NCI-H526 treated with DMSO at 0.1 percent for 48 hours (cell line): ENCODE measurements at regions not wholly inside any gene's neighbourhood (a gene's known extent, or its start where the extent isn't known, plus 50 kb on each side); places are given as distances from the start of the nearest gene placed in this dataset.

ENCODE experiments used
- DNase-seq: peaks from one replicate; lab custom pipeline; 2025; lab: John Stamatoyannopoulos, UW

DNA sequence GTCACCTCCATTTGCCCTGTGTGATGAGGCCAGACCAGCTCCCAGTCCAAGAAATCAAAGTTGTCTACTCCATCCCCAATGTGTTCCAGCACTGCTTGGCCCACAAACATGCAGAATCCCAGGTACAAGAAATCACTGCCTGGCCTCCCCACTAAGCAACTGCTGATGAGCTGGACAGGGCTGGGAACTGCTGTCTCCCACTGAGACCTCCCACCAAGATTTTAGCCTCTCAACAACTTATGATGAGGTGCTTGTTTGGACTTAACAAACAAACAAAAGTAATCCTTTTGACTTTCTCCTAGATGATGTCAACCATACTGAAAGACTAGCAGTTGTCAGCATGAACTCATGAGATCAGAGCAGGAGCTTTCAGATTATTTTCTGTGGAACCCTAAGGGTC, 260.1 kb upstream of the UBE2E2 start:
- DNase-seq, result no peak

DNA sequence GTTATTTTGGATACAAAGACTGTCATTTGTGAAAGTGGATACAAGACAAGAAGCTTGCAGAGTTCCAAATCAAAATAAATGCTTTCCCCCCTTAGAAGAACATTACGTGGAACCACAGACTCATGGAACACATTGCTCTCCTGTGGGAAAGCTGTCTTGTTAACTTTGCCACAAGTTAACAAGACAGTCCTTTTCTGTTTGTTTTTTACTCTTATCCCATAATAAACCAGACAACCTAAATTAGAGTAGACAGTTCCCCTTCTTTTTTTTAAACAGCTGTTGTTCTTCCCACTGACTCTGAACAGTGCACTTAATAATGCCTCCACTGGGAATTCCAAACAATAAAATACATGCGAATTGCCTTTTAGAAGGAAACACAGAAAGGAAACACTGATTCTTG, 255.3 kb upstream of the UBE2E2 start:
- no peak for DNase-seq

DNA sequence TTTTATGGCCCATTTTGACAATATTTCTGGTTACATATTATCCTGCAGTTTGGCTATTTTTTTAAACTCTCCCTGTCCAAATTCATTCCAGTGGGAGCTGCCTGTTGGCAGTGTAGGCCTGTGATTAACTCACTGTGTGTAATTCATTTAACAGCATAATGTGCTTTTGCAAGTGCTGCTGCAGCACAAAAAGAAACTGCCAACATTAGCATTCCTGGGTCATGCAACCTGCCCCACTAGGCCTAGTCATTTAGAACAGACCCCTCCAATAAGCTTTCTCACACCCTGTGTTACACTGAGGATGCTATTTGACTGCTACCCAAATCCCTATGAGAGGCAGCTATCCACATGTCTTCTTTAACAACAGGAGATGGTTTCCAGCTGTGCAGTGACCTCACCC, 251.2 kb upstream of the UBE2E2 start:
- no peak for DNase-seq

DNA sequence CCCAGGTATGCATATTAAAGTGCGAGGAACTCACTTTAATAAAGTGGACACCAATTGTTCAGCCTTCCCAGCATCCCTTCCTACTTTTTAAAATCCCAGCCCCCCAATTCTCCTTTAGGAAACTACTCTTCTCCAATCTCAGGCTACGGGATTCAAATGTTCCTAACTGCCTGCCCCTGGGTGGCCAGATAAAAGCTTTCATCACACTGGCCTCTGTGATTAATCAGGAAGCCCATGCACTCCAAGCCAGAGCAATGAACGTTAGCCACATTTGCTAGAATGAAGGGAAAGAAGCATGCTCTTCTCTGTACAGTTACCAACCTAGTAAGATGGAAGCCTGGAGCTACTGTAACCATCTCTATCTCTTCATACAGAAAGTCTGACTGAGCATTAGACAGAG, 250.3 kb upstream of the UBE2E2 start:
- DNase-seq, result no peak

DNA sequence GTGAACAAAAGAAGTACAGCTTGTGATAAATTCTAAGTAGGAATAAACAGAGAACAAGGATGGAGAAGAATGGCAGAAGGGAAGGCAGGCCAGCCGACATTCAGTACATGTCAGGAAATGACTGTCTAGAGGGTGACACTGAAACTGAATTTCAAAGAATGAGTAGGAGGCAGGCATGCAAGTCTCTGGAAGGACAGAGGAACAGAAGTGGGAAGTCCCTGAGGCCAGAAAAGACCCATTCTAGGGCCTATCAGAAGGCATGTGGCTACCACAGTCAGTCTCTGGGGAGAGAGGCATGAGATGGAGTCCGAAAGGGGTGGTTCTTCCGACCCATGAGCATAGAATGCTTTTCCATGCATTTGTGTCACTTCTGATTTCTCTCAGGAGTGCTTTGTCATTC, 243.5 kb upstream of the UBE2E2 start:
- no peak for DNase-seq

DNA sequence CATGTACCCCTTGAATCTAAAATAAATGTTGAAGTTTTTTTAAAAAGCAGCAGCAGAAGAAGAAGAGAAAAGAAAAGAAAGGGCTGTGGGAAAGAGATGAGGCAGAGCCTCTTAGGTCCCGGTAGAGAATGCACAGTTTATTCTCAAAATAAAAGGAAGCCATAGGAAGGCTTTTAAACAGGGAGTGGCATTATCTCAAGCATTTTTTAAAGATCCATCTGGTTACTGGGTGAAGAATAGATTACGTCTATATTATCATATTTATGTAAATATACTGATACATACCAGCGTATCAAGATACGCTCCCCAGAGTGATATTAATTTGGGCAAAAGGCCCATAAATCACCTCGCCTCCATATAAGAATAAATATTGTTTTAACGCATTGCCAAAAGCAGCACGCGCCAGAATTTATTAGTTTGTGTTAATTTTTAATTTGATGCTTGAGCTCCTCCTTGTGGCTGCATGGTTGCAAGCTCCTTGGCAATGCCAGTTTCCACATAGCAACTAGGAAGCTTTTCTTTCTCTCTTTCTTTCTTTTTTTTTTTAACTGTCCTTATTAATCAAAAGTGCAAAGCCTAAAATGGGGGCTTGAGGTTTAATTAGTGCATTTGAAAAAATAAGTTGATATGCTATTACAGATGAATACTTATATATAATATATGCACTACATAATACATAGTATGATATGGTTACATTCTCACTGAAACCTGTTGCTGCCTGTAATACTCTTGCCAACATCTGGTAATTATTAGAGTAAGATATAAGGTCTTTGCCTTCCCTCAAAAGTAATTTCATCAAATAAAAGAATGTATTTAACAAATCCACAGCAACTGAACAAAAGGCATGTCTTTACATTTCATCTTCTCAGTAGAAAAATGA, 242.8 kb upstream of the UBE2E2 start:
- no peak for DNase-seq

DNA sequence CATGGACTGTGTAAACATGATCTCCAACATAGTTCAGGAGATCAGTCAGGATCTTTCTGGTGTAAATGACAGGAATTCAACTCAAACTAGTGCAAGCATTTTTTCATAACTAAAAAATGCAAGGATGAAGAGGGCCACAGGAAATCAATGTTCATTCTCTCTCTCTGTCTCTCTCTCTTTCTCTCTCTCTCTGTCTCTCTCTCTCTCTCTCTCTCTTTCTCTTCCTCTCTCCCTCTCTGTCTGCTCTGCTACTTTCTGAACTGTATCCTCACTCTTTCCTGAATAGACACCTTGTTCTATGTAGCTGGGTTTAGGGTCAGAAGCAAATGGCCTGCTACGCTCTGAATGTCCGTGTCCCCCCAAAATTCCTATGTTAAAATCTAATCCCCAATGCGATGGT, 240.9 kb upstream of the UBE2E2 start:
- DNase-seq, result no peak

DNA sequence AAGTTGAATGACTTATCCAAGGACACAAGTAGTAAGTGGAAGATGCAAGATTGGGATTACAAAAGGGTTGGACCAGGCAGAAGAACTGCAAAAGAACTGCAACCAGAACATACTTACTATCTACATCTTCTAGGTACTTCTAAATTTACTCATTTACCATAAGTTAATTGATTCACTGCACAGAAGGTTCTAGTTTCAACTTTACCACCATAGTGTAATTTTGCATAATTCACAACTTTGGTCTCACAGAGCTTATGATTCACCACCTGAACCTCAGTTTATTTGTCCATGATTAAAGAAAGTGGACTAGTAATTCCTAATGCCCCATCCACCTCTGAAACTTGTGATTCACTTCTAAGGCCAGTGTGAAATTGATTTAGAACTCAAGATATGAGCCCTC, 236.8 kb upstream of the UBE2E2 start:
- no peak for DNase-seq

DNA sequence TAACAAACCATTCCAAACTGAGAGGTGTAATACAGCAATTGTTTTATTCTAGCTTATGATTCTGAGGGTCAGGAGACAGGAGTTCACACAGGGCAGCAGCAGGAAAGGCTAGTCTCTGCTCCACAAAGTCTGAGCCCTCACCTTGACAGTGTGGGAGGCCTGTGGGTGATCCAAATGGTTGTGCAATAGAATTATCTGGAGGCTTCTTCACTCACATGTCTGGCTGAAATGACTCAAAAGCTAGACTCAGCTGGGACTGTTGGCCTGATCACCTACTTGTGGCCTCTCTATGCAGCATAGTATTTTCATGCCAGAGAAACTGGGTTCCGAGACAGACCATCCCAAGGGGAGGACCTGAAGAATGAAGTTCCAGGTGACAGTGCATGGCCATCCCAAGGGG, 233.9 kb upstream of the UBE2E2 start:
- no peak for DNase-seq

DNA sequence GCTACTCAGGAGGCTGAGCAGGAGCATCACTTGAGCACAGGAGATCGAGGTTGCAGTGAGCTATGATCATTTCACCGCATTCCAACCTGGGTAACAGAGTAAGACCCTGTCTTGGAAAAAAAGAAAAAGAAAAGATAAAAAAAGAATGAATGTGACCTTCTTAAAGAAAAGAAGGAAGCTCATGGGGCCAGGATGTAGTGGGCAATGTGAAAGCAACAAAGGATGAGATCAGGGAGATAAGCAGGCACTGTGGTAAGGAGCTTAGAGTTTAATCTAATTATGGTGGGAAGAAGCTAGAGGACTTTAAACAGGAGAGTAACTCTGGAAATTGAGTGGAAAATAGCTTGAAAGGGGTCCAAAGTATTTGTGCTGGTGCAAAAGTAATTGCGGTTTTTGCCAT, 231.6 kb upstream of the UBE2E2 start:
- no peak for DNase-seq

DNA sequence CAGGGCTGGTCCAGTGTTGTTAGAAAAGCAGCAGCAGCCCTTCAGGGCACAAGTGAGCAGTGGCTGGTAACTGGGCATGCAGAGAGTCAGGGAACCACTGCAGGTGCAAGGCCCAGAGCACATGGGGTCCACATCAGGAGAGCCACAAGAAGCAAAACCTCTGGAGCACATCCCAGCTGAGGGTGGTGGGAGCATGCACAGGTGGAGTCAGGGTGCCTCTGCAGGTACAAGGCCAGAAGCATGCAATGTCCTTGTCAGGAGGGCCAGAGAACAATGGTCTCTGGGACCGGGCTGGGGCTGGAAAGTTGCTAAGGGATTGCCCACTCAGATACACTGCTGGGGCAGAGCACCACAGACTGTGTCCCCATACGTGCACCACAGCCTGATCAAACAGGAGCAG, 226.1 kb upstream of the UBE2E2 start:
- no peak for DNase-seq

DNA sequence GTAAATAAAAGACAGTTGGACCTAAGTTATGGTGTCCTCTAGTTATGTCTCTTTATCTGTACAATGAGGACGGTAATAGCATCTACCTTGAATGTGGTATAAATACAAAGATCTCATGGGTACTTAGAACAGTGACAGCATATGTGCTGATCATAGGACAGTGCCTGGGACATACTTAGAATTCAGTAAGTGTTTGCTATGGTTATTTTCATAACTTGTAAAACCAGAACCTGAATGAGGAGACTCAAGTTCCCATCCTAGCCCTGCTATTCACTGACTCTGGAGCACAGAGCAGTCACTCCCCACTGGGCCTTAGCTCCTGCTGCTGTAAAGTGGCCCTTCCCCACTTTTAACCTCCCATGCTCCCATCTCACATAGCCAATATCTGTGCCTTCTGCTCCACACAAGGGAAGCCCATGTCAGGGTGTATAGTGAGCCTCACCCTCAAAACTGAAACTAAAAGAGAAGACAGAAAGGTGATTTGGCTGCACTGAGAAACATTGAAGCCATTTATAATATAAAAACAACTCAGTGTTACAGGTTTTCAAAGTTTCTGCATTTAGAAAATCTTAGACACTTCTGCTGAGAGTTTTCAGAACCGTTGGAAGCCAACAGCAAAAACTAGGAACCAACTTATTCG, 225.4 kb upstream of the UBE2E2 start:
- no peak for DNase-seq

DNA sequence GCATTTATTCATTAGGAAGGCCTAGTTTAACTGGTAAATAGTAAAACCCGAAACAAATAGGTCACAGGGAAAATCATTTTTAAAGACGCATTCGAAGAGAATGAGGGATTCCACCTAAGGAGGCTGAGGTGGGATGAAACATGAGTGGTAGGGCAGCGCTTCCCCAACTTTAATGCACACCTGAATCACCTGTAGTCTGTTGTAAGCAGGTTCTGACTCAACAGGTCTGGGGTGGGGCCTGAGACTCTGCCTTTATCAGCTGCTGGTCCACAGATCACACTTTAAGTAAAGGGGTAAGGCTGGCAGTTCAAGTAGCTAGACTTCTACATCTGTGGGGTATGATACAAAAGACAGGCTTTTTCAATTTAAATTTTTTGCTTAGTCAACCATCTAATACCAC, 223.5 kb upstream of the UBE2E2 start:
- no peak for DNase-seq

DNA sequence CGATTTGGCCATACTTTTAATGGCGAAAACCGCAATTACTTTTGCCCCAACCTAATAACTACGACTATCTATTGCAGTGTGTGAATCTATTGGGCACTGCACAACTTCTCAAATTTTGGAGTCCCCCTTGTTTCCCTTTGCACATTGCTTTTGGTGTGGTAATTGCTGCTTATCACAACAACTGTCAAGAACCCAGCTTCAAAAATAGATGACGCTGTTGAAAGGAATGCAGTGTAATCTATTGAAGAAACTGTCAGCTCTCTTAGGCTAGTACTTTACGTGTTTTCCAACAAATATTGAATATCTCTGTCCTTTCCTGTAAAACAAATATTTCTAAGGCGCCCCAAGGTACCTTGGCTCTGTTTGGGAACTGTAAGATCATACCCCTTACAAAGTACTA, 222.8 kb upstream of the UBE2E2 start:
- no peak for DNase-seq

DNA sequence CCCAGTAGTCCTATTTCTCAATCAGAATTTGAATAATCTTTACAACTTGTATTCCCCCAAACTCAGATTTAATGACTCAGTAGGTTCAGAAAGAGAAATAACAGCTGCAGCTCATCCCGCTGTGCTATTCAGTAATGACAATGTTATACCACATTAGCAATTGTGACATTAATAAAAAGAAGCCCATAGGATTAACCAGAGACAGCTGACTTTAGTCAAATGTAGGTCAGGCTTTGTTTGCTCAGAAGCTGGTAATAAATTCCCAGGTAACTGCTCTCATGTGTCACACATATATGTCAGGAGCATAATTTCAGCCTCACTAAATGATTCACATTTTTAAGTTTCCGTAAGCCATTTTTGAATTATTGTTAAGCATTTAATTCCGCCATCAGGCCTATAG, 222.0 kb upstream of the UBE2E2 start:
- DNase-seq, result peak; percentile 40

DNA sequence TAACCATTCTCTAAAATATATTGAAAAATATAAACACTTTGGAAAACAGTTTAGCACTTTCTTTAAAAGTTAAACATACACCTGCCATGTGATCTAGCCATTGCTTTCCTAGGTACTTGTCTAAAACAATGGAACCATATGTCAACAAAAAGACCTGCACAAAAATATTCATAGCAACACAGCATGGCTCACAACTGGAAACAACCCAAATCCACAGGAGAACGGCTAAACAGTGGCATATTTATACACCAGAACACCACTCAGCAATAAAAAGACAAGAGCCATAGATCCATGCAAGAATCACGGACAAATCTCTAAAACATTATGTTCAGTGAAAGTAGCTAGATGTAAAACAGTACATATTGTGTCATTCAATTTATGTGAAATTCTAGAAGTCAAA, 221.3 kb upstream of the UBE2E2 start:
- DNase-seq, result no peak

DNA sequence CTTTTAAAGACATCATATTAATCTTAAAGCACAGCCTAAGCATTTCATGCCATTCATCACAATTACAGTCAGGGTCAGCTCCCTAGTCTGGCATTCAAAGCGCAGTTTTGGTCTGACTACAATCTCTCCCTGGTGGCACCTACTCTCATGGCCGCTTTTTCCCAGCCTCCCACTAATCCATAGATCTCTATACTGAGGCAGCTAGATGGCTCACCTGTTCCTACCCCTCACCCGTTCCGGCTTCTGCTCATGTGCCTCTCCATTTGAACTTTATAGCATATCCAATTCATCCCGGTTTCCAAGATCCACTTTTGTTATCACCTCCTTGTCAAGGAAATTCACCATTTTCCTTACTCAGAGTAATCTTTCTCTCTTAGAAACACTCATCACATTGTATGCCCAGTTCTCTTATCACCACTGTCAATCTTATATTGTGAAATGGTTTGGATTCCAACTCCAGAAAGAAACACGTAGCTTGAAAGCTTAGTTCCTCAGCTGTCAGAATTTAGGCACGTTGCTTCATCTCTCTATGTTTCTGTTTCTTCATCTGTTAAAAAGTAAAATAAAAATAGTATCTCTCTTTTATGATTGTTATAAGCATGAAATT, 220.0 kb upstream of the UBE2E2 start:
- no peak for DNase-seq

DNA sequence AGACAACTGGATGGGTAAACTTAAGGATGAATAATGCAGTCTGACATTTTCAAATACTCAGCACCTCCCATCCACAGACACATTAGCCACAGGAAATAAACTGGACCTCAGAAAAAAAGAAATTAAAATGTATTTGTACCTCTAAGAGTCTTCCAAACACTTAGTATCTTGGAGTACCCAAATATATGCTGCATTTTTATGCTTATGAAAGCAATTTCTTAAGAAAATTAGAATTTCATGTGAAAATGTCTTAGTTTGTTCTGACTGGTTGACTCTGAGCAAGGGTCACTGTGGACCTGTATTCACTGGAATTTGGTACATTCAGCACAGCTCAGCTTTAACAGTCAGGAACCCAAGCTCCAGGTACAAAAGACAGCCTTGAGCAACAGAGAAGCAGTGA, 216.2 kb upstream of the UBE2E2 start:
- DNase-seq, result no peak

DNA sequence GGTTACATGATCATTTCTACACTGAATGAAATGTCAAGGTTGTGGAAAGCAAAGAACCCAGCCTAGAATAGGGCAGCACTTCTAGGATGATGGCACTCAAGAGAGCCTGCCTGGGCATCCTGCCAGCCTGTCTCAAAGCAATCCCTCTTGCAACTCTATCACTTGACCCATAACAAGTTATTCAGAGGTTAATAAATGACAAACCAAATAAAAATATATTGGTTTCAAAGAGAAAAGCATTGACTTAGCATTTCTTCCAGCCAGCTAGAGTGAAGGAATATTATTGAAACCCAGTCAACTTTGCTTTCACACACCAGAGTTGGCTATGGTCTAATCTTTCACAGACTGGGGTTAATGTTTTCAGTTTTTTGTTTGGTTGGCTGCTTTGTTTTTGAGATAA, 214.6 kb upstream of the UBE2E2 start:
- DNase-seq, result no peak

DNA sequence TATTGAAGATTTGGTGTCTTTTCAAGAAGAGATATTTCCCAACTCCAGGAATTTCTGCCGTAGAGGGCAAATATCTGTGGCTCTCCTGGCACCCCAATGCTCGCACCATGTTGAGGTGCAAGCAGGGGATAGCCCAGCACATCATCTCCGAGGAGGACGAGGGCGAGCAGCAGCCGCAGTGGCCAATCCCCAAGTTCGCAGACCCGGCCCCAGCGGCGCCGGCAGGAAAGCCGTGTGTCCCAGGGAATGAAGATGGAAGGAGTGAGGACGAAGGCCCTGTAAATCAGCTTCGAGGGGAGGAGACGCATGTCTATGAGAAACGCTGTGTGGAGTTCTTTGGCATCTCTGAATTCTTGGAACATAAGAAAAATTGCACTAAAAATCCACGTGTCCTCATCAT, 213.4 kb upstream of the UBE2E2 start:
- DNase-seq, result no peak

DNA sequence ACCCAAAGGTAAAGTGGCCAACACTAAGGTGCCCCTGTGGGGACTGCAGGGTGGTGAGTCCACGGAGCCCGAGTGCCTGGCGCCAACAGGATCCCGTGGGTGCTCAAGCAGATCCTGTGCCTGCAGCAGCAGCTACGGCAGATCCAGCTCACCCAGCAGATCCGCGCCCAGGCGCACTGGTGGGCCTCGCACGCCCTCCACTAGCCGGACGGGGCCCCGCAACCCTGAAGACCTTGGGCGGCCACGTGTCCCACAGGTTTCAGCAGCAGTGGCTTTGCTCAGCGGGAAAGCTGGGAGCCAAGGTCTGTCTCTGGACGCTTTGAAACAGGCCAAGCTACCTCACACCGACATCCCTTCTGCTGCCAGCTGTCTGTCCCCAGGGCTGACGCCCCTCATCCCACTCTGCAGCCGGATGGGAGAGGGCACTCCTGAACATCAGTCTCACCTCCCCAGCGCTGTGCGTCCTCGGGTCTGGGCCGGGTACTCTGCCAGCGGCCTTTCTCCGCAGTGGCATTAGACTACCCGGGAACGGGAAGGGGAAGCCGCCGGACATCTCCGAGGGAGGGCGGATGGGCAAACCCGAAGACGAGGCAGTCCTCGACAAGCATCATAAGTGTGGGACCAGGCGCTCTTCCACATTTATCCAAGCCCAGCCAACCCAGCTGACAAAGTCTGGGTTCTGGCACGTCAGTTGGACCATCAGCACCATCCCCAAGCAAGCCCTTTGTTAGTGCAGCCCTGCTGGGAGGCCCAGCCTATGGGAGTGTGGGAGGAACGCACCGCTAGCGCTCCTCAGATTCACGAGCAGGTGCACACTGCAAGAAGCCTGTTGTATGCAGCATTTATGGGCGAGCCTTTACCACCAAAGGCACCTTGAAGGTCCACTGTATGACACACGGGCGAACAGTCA, 212.6 kb upstream of the UBE2E2 start:
- DNase-seq, result no peak

DNA sequence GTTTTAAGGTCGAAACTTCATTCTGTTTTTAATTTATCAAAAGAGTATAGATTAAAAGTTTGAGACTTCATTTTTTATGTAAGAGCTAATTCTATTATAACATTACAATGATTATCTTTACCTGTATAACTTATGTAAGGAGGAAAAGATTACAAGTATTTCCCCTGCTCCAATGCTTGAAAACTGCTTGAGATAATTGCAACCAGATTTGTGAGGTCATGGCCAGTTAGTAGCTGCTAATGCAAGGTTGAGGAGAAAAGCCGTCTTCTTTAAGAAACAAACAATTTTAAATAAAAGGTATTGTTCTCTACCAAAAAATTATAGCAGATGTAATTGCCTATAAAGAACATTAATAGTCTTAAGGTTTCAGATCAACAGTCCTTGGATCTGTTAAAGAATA, 208.3 kb upstream of the UBE2E2 start:
- no peak for DNase-seq
